ENCODE measurements at regions not wholly inside any gene's neighbourhood (a gene's known extent, or its start where the extent isn't known, plus 50 kb on each side); places are given as distances from the start of the nearest gene placed in this dataset.

- H3K27me3 ChIP-seq (ENCODE audit: control insufficient read depth in 2 of 2, insufficient read depth in 2 of 2, low read length in 2 of 2): no peaks in the 10 kb centered on the region
- FAIRE-seq: no peak
- CTCF ChIA-PET: no interaction called here
- no TSS peak for BruUV-seq (replicated peaks)
- intact Hi-C loops (cut with micrococcal nuclease): no loop called here
- POLR2A ChIA-PET: no interaction called here
- no peak for TF ChIP-seq POLR2AphosphoS5 (IDR thresholded peaks at IDR 0.05; ENCODE audit: insufficient read depth, low read depth, low read length)
- TF ChIP-seq MAX (IDR thresholded peaks at IDR 0.05; ENCODE audit: insufficient read depth, insufficient read length): no peak
- TF ChIP-seq JUN (IDR thresholded peaks at IDR 0.05; ENCODE audit: borderline replicate concordance, insufficient read depth, insufficient read length, low read depth): no peak
- no peak for TF ChIP-seq FOS (IDR thresholded peaks at IDR 0.05; ENCODE audit: borderline replicate concordance, insufficient read depth, low read length)
- no peak for TF ChIP-seq POLR2A (IDR thresholded peaks at IDR 0.05; ENCODE audit: low read depth, low read length)
- no peak for TF ChIP-seq MYC (IDR thresholded peaks at IDR 0.05; ENCODE audit: low read depth, low read length)
- TF ChIP-seq CTCF (IDR thresholded peaks at IDR 0.05; ENCODE audit: extremely low read depth in 1 of 2, insufficient read depth in 1 of 2, low read depth in 1 of 2, low read length in 2 of 2): no peak
- TF ChIP-seq GATA2 (IDR thresholded peaks at IDR 0.05; ENCODE audit: insufficient read depth, insufficient read length, low read depth, low read length): no peak
- no peaks in the 10 kb centered on the region for H3K79me2 ChIP-seq (ENCODE audit: control insufficient read depth, insufficient read depth, low read length)
- no peak for DNase-seq (ENCODE audit: low read depth, low spot score)
- no peaks in the 10 kb centered on the region for H4K20me1 ChIP-seq (replicated peaks; ENCODE audit: control insufficient read depth, extremely low read depth, insufficient read depth, low read length)
- H3K4me2 ChIP-seq (ENCODE audit: insufficient read depth, low read length): no peak overlapping the region
- no peak overlapping the region for H3K27ac ChIP-seq (ENCODE audit: insufficient read depth, low read depth, low read length)
- no peak overlapping the region for H3K4me3 ChIP-seq (replicated peaks in 1 of 3; ENCODE audit: insufficient read depth in 1 of 3, low read depth in 1 of 3, low read length in 3 of 3)
- no peak overlapping the region for H3K9ac ChIP-seq (replicated peaks; ENCODE audit: extremely low read depth, insufficient read depth, low read length)
- H3K4me1 ChIP-seq (ENCODE audit: control insufficient read depth, extremely low read depth, insufficient read depth, low read length): no peaks in the 10 kb centered on the region
- no peaks in the 10 kb centered on the region for H3K9me3 ChIP-seq (replicated peaks; ENCODE audit: control insufficient read depth, insufficient read depth, low read length)
- no peaks in the 10 kb centered on the region for H3K9me1 ChIP-seq (replicated peaks; ENCODE audit: control insufficient read depth, extremely low read depth, insufficient read depth, low read length)
- H3K36me3 ChIP-seq (ENCODE audit: control insufficient read depth in 2 of 2, extremely low read depth in 1 of 2, insufficient read depth in 2 of 2, low read length in 2 of 2): no peaks in the 10 kb centered on the region
- dilution Hi-C loops (cut with MboI; ENCODE audit: extremely low pct_ligation_motif_present, low sequenced_read_pairs): no loop called here
- no peak overlapping the region for H2AFZ ChIP-seq (ENCODE audit: low read depth, low read length)
Measured at GRCh38 chr6:93474733-93475179, 55.4 kb upstream of the EPHA7 start.
